IPS DF 4.7 (cell line): ENCODE measurements at regions not wholly inside any gene's neighbourhood (a gene's known extent, or its start where the extent isn't known, plus 50 kb on each side); places are given as distances from the start of the nearest gene placed in this dataset.

Experiments used
- DNase-seq: peaks from one replicate; pipeline ENCODE4 v3.0.0-alpha.2; 2013; ENCODE audit warnings: low spot score; ENCODE audit errors: extremely low read depth

DNA sequence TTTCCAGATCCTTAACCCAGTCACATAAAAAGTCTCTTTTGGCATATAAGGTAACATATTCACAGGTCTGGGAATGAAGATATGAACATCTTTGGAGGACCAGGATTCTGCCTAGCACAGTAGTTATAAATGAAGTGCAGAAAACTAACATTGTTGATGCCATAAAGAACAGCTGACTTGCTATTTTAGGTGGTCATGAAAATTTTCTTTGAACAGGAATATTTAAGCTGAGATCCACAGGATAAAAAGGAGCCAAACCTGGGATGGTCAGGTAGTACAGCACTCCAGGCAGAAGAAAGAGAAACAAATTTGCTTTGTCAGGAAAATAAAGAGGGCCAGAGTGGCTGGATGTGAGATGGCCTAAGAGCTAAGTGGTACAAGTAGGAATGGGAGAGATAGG lies 80.0 kb downstream of the CENPW start:
- DNase-seq = no peak

DNA sequence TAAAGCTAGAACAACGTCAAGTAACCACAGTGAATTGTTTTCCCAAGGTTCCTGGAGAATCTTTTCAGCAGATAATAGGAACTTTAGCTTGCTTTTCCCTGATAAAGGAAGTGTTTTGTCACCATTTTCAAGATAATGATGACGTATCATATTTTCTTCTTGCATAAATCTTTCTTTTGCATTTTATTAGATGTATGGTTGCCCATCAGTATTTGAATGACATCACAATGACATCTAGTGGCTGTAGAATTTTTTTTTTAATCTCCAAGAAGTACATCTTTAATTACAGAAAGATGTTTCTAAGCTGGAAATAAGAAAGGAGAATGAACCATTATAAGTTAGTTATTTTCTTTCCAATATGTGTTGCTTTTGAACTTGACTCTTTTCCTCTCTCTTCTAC lies 83.0 kb downstream of the CENPW start:
- DNase-seq = no peak

GRCh38 chr6:126427713-126428112 lies 87.8 kb downstream of the CENPW start:
- DNase-seq = no peak

DNA sequence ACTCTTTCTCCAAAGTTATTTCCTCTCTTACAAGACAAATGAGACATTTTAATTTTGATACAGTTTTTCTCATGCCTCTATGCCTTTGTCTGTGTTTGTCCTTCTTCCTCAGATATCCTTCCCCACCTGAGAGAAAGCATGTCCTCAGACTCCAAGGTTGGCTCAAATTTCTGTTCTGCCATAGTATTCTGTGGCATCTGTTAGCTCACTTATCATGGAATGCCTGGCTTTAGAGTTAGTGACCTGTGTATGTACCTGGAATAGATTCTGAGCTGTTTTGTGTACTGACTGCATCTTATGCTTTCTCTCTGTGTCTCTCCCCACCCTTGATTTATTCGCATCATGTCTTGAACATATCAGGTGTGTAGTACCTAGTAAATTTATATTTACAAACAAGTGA lies 90.0 kb downstream of the CENPW start:
- DNase-seq = no peak

DNA sequence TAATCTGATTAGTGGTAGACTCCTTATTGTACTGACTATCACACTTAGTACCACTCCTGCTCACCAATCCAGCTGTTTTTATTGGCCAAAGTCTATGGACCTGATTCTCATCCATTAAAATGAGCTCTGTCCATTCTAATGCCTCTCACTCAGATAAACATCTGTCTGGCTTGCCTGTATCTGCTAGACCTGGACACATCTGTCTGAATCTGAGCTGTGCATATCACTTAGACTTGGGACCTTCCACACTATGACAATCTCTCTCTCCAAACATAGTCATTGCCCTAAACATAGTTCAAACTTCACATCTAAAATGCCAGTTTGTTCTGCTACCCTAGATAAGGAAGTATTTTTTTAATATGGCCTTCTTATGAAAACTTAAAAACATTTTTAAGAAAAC lies 92.6 kb downstream of the CENPW start:
- DNase-seq = no peak

- no peak for DNase-seq
Observed at GRCh38 chr6:126433927-126434326, 94.0 kb downstream of the CENPW start.

DNA sequence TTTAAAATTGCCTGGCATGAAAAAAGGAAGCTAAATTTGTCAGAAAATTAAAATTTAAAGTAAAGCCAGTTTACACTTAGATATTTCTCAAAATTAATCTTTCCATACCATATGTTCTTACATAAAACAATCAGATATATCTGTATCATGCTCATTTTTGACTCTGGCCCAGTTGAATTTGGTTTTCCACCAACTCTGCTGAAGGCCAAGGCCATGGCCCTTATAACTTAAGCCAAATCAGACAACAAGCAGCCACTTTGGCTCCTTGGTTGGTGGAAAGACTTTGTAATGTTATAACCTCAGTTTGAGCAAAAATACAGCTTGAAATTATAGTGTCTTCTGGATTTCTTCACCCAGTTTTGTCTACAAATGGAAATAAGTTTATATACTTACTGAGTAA lies 97.3 kb downstream of the CENPW start:
- no peak for DNase-seq

GRCh38 chr6:126439040-126439439 lies 99.1 kb downstream of the CENPW start:
- DNase-seq = no peak

DNA sequence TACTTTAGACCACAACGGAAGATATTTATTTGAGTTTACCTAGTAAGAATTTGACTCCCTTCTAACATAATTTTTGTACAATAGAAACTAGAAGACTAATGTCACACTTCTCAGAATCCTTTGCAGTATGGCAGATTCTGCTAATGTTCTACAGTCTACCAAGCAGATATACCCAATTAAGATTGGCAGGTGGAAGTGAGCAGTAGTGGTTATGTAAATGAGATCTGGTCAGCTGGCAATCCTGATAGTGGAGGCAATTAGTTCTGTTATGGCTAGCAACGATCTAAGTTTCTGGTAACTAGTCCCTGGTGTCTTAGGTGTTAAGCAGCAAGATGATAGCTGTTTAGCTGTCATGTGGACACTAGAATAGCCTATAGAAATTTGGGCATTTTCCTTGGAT lies 101.0 kb downstream of the CENPW start:
- DNase-seq = no peak

DNA sequence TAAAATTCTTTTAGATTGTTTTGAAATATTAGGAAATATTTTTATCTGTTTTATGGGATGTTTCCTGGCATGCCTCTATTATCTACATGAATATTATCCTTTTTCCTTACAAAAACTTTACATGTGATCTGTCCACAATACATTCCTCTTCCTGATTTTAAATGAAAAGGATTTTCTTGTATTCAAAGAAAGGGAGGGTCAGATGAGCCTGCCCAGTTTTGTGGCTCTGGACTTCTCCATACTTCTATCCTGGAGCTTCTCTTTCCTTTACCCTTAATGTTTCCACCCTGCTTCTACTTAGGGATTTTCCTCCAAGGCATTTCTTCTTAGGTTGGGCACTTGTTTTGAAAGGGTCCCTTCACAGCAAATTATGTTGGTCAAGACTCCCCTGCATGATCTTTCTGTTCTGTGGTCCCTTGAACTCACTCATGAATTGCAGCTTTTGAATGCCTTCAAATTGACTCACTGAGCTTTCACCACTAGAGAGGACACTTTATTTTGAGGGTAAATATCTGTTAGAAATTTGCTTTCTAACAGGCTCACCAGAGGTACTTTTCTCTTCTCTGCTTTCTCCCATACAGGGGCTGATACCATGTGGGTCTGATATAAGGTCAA lies 104.9 kb downstream of the CENPW start:
- no peak for DNase-seq

DNA sequence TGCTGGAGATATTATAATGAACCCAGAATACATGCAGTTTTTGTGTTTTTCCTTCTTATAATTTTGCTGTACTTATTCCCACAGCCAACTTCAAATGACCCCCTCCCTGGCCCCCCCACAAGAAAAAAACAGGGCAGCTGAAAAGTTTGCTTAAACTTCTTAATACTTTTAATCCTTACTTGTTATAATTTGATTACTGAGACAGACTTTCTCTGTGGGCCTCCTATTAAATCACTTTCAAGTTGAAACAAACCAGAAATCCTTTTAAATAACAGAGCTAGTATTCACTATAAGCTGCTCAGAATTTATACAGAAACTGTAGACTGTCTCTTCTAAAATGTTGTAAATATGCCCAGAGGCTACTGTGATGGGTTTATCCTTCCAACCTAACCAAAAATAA lies 106.3 kb downstream of the CENPW start:
- DNase-seq = no peak

DNA sequence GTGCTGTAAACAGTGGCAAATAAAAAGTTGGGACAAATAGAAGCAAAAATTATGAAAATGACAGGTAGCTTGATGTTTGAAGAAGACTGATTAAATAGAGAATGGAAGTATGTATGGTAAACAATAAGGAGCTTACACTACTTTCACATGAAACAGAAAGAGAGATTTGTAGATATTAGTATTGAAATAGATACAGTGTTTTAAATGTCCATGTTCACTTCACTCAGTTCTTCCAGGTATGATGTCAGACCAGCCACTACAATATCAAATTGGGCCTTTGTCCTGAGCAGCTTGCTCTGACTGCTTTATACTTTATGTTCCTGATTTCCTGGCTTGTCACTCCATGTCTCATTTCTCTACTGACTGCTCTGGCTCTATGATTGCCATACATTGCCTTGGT lies 107.5 kb downstream of the CENPW start:
- no peak for DNase-seq

- DNase-seq = no peak
Observed at GRCh38 chr6:126461045-126461444, 121.1 kb downstream of the CENPW start.

DNA sequence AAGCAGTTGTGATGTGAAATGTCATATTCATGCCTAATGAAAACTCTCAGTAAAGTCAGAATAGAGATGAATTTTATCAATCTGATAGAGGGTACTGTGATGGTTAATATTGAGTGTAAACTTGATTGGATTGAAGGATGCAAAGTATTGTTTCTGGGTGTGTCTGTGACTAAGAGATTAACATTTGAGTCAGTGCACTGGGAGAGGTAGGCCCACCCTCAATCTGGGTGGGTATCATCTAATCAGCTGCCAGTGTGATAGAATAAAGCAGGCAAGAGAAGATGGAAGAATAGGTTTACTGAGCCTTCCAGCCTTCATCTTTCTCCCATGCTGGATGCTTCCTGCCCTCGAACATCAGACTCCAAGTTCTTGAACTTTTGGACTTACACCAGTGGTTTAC lies 124.3 kb downstream of the CENPW start:
- no peak for DNase-seq

DNA sequence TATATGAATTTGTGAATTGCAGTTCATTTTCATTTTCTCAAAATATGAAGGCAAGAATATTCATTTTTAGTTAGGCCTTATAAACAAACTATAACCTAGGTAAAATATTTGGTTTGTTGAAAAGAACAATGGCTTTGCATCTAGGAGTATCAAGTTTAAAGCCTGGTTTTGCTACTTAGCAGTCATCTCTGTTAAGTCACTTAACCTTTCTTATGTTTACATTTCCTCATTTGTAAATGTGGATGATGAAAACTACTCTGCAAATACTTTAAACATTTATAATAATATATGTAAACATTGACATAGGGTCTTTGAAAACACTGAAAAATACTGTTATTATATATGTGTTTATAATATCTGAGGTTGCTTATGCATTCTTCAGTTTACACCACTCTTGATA lies 135.5 kb downstream of the CENPW start:
- no peak for DNase-seq

- DNase-seq = no peak
Observed at GRCh38 chr6:126477678-126478077, 137.8 kb downstream of the CENPW start.

DNA sequence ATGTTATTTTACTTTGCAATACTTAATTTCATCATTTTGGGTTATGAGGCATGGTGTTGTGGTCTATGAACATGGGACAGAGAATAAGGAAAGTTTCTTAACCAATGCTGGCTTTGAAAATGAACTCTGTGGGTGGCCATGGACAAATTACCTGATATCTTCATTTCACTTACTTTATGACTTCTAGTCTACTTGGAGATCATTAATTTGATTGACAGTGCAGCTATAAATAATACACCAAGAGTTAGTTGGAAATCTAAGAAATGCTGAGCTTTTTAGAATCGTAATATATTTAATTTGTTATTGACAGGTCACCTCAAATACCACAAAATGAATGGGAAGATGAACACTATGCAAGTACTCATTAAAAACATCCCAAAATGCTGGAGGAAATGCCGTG lies 140.4 kb downstream of the CENPW start:
- DNase-seq = no peak

DNA sequence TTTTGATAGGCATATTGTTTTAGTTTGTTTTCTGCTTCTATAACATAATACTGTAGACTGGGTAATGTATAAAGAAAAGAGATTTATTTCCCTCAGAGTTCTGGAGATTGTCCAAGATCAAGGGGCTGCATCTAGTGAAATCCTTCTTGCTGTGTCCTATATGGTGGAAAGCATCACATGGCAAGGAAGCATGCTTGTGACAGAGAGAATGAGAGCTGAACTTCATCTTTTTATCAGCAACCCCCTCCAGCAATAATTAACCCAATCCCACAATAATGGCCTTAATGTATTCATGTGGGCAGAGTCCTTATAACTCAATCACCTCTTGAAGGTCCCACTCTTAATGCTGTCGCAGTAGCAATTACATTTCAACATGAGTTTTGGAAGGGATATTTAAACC lies 141.4 kb downstream of the CENPW start:
- no peak for DNase-seq

DNA sequence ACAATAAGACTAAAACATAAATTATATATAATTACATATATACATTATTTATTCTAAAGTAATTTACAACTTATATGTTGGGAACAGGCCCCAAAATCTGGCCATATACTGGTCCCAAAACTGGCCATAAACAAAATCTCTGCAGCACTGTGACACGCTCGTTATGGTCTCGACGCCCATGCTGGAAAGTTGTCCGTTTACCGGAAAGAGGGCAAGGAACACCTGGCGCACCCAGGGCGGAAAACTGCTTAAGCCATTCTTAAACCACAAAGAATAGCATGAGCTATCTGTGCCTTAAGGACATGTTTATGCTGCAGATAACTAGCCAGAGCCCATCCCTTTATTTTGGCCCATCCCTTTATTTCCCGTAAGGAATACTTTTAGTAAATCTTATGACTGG lies 164.9 kb downstream of the CENPW start:
- no peak for DNase-seq

GRCh38 chr6:126513198-126513597 lies 173.3 kb downstream of the CENPW start:
- DNase-seq = no peak

- no peak for DNase-seq
Observed at GRCh38 chr6:126516411-126516810, 176.5 kb downstream of the CENPW start.

DNA sequence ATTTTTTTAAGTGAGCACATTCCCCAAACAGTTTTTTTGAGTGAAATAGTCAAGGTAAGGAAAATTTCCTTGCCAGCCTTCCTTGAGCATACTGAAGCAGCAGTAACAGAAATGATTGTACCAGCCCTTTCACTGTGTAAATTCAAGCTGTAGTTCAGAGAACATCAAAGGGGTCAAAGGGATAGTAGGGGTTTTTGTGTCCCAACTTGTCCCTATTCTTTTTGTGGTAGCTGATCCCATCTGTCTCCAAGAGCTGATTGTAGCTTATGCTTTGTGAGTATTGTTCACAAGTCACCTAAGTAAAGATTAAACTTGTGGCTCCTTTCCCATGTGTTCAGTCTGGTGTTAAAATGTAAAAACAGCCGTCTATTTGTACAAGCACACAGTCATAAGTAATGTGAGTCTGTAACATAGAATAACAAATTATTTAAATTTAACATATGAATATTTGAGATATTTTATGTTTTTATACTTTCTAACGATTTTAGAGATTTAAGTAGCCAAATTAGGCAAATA lies 185.0 kb downstream of the CENPW start:
- no peak for DNase-seq

GRCh38 chr6:126526547-126526946 lies 186.6 kb downstream of the CENPW start:
- no peak for DNase-seq
